ENCODE measurements at regions not wholly inside any gene's neighbourhood (a gene's known extent, or its start where the extent isn't known, plus 50 kb on each side); places are given as distances from the start of the nearest gene placed in this dataset.

- TF ChIP-seq TCF12 (IDR thresholded peaks at IDR 0.05; ENCODE audit: low read depth) (no peak), EGR1 (IDR thresholded peaks at IDR 0.05) (no peak), EP300 (IDR thresholded peaks at IDR 0.05; ENCODE audit: borderline replicate concordance) (no peak), TAF1 (IDR thresholded peaks at IDR 0.05; ENCODE audit: low read depth) (no peak)
Observed at GRCh38 chr1:80535466-80535865, 1265.3 kb upstream of the ADGRL2 start.
